B cell (primary cell): ENCODE measurements at regions not wholly inside any gene's neighbourhood (a gene's known extent, or its start where the extent isn't known, plus 50 kb on each side); places are given as distances from the start of the nearest gene placed in this dataset.

Experiments used
- ATAC-seq: fragments of 200-7000 bp; cut with Tn5 transposase; one replicate; pipeline ENCODE4 v1.10.0; 2021; ENCODE audit warnings: low read depth, mild to moderate bottlenecking, moderate number of reproducible peaks, moderate library complexity
- CTCF ChIA-PET: fragments of 350-600 bp; sonication (Branson Sonifier 250); formaldehyde crosslinking; loops from one replicate; lab custom pipeline; 2021; ENCODE audit warnings: antibody characterized with exemption, inconsistent platforms; lab: Charles Lee
- POLR2A ChIA-PET: fragments of 350-600 bp; sonication (Branson Sonifier 250); formaldehyde crosslinking; loops from one replicate; lab custom pipeline; 2021; ENCODE audit warnings: antibody characterized with exemption; lab: Charles Lee
- DNase-seq: peaks from one replicate; pipeline ENCODE4 v3.0.0; 2013
- H2AFZ ChIP-seq: 2 replicates; pipeline ENCODE4 v1.6.1; 2012; ENCODE audit warnings: mild to moderate bottlenecking, low read depth, low read length; ENCODE audit not compliant: insufficient read depth, poor library complexity, severe bottlenecking
- H3K27ac ChIP-seq, 2 donors: 1 replicate in 1 of 2; 2 replicates in 1 of 2; pipeline ENCODE4 v1.5.1; 2012 to 2013; ENCODE audit warnings: low read length in 2 of 2, mild to moderate bottlenecking in 2 of 2, moderate library complexity in 1 of 2
- H3K27me3 ChIP-seq, 4 experiments: fragments of 200-600 bp in 1 of 4; sonication (generic) in 1 of 4; replicated peaks in 1 of 4; 1 replicate in 2 of 4; 2 replicates in 2 of 4; pipeline versions ENCODE4 v1.6.1 to v1.7.0; 2013 to 2016; ENCODE audit warnings: low read length in 3 of 4, mild to moderate bottlenecking in 2 of 4, mixed read lengths in 1 of 4, moderate library complexity in 1 of 4; ENCODE audit not compliant: insufficient read depth in 4 of 4, control insufficient read depth in 3 of 4; ENCODE audit errors: control extremely low read depth in 1 of 4
- H3K36me3 ChIP-seq, 2 experiments: replicated peaks in 1 of 2; 1 replicate in 1 of 2; 2 replicates in 1 of 2; pipeline versions ENCODE4 v1.6.1 to v1.7.1; 2013; ENCODE audit warnings: low read length in 1 of 2; ENCODE audit not compliant: insufficient read depth in 2 of 2, control insufficient read depth in 1 of 2; ENCODE audit errors: control extremely low read depth in 1 of 2, extremely low read depth in 1 of 2
- H3K4me1 ChIP-seq, 2 donors: fragments of 200-600 bp in 1 of 2; sonication (generic) in 1 of 2; 1 replicate in 1 of 2; 2 replicates in 1 of 2; pipeline versions ENCODE4 v1.5.1 to v1.6.1; 2013 to 2017; ENCODE audit warnings: low read length in 2 of 2; ENCODE audit not compliant: control insufficient read depth in 2 of 2, insufficient read depth in 2 of 2
- H3K4me2 ChIP-seq: replicated peaks from 2 replicates; pipeline ENCODE3; 2012; ENCODE audit warnings: mild to moderate bottlenecking, low read depth, low read length; ENCODE audit not compliant: poor library complexity, severe bottlenecking
- H3K4me3 ChIP-seq, 5 experiments: fragments of 200-600 bp in 1 of 5; sonication (generic) in 1 of 5; 1 replicate in 3 of 5; 2 replicates in 2 of 5; pipeline versions ENCODE4 v1.5.1 to v1.7.0; 2011 to 2016; ENCODE audit warnings: low read length in 4 of 5, mild to moderate bottlenecking in 4 of 5, low read depth in 2 of 5, control low read depth in 1 of 5, moderate library complexity in 1 of 5; ENCODE audit not compliant: insufficient read depth in 1 of 5; ENCODE audit errors: control extremely low read depth in 1 of 5, extremely low read depth in 1 of 5
- H3K79me2 ChIP-seq: fragments of 200-600 bp; sonication (generic); one replicate; pipeline ENCODE4 v1.6.0; 2016; ENCODE audit warnings: low read length; ENCODE audit not compliant: control insufficient read depth, insufficient read depth
- H3K9ac ChIP-seq: fragments of 200-600 bp; sonication (generic); 2 replicates; pipeline ENCODE4 v1.6.1; 2017; ENCODE audit warnings: mild to moderate bottlenecking, low read length, moderate library complexity
- H3K9me3 ChIP-seq, 3 donors: one replicate each; pipeline versions ENCODE4 v1.6.1 to v1.7.1; 2013; ENCODE audit warnings: low read length in 2 of 3; ENCODE audit not compliant: control insufficient read depth in 2 of 3, insufficient read depth in 1 of 3; ENCODE audit errors: control extremely low read depth in 1 of 3
- H4K20me1 ChIP-seq: 2 replicates; pipeline ENCODE4 v1.6.0; 2012; ENCODE audit warnings: mild to moderate bottlenecking, low read length; ENCODE audit not compliant: insufficient read depth, control insufficient read depth, poor library complexity, severe bottlenecking
- H3K27ac Mint-ChIP-seq: one replicate; pipeline ENCODE4 v1.8.0; 2021; ENCODE audit warnings: mixed read lengths
- H3K27me3 Mint-ChIP-seq: one replicate; pipeline ENCODE4 v1.8.0; 2021; ENCODE audit warnings: mixed read lengths
- H3K4me1 Mint-ChIP-seq: one replicate; pipeline ENCODE4 v1.8.0; 2021; ENCODE audit warnings: mixed read lengths
- H3K4me3 Mint-ChIP-seq: one replicate; pipeline ENCODE4 v1.8.0; 2021; ENCODE audit warnings: mixed read lengths
- H3K9me3 Mint-ChIP-seq: one replicate; pipeline ENCODE4 v1.8.0; 2022; ENCODE audit warnings: mixed read lengths; ENCODE audit not compliant: insufficient read depth
- CTCF ChIP-seq: fragments of 200-600 bp; IDR thresholded peaks from one replicate; pipeline ENCODE4 v1.8.0; 2022; ENCODE audit warnings: antibody characterized with exemption, mild to moderate bottlenecking
- EZH2 ChIP-seq: IDR thresholded peaks from 2 replicates; pipeline ENCODE4 v1.6.1; 2012; ENCODE audit warnings: borderline replicate concordance, low read depth, mild to moderate bottlenecking, moderate library complexity, low read length; ENCODE audit not compliant: insufficient read depth, poor library complexity, severe bottlenecking
- WGBS: methylation state at CpG from one replicate; pipeline ENCODE4 v1.1.5; 2013; ENCODE audit warnings: missing lambda C conversion rate; ENCODE audit not compliant: insufficient coverage; 5-methylcytosine and 5-hydroxymethylcytosine counted together
- intact Hi-C: fragments of 100-400 bp; cut with micrococcal nuclease; formaldehyde crosslinking; loops from one replicate; pipeline ENCODE4 v1.10.0; 2022

- Histone ChIP-seq H3K27me3 (no peaks in the 10 kb centered on the region), H3K36me3 (no peaks in the 10 kb centered on the region), H3K4me1 (no peaks in the 10 kb centered on the region), H3K4me2 (no peak overlapping the region), H4K20me1 (no peaks in the 10 kb centered on the region), H3K9me3 (no peaks in the 10 kb centered on the region), H3K27ac (no peak overlapping the region), H3K9ac (no peak overlapping the region), H2AFZ (no peak overlapping the region), H3K79me2 (no peaks in the 10 kb centered on the region), H3K4me3 (no peak overlapping the region)
- ATAC-seq (no peak), DNase-seq (no peak)
- Mint-ChIP-seq H3K4me3 (no peak overlapping the region), H3K27ac (no peak overlapping the region), H3K4me1 (no peaks in the 10 kb centered on the region), H3K9me3 (peaks cover 5% of the 10 kb centered on the region), H3K27me3 (no peaks in the 10 kb centered on the region)
- WGBS: no CpG with 5 or more reads among the region's 3 CpGs
- POLR2A ChIA-PET: no interaction called here
- TF ChIP-seq CTCF: no peak
- intact Hi-C loops: no loop called here
- CTCF ChIA-PET: no interaction called here
Observed at GRCh38 chr3:74122281-74122680, 492.2 kb downstream of the CNTN3 start.

- TF ChIP-seq EZH2 (no peak), CTCF (no peak)
- intact Hi-C loops: no loop called here
- Histone ChIP-seq H3K9ac (no peak overlapping the region), H2AFZ (no peak overlapping the region), H3K4me1 (no peaks in the 10 kb centered on the region), H3K4me3 (no peak overlapping the region), H3K36me3 (no peaks in the 10 kb centered on the region), H3K4me2 (no peak overlapping the region), H4K20me1 (no peaks in the 10 kb centered on the region), H3K9me3 (no peaks in the 10 kb centered on the region), H3K27me3 (no peaks in the 10 kb centered on the region), H3K27ac (no peak overlapping the region), H3K79me2 (no peaks in the 10 kb centered on the region)
- H3K4me3 Mint-ChIP-seq: no peak overlapping the region
- no peaks in the 10 kb centered on the region for H3K4me1 Mint-ChIP-seq
- WGBS: no CpG with 5 or more reads among the region's 1 CpG
- H3K27me3 Mint-ChIP-seq: no peaks in the 10 kb centered on the region
- no peak for DNase-seq
- CTCF ChIA-PET: no interaction called here
- H3K9me3 Mint-ChIP-seq: peaks cover 5% of the 10 kb centered on the region
- H3K27ac Mint-ChIP-seq: no peak overlapping the region
- POLR2A ChIA-PET: no interaction called here
- no peak for ATAC-seq
Observed at GRCh38 chr3:74121761-74122160, 492.7 kb downstream of the CNTN3 start.
